Heart right ventricle (tissue), 16 donors: ENCODE measurements at regions not wholly inside any gene's neighbourhood (a gene's known extent, or its start where the extent isn't known, plus 50 kb on each side); places are given as distances from the start of the nearest gene placed in this dataset.

Source experiments
- ATAC-seq, 8 donors: fragments of 200-7000 bp; cut with Tn5 transposase; one replicate each; pipeline ENCODE4 v1.9.1; 2020; ENCODE audit warnings: mild to moderate bottlenecking in 8 of 8, moderate library complexity in 8 of 8, moderate number of reproducible peaks in 1 of 8
- DNase-seq, 2 donors: peaks; one replicate each; pipeline ENCODE4 v3.0.0-alpha.2; 2020
- H3K27ac ChIP-seq, 10 donors: fragments of 200-600 bp; sonication (generic) in 2 of 10; one replicate each; pipeline versions ENCODE4 v1.5.0 to v1.8.0; 2020 to 2022; ENCODE audit warnings: mild to moderate bottlenecking in 3 of 10
- H3K27me3 ChIP-seq, 7 donors: fragments of 200-600 bp; one replicate each; pipeline ENCODE4 v1.8.0; 2021 to 2022; ENCODE audit warnings: mild to moderate bottlenecking in 2 of 7
- H3K36me3 ChIP-seq, 9 donors: fragments of 200-600 bp; sonication (generic) in 1 of 9; one replicate each; pipeline versions ENCODE4 v1.5.0 to v1.8.0; 2020 to 2022; ENCODE audit warnings: mild to moderate bottlenecking in 2 of 9
- H3K4me1 ChIP-seq, 9 donors: fragments of 200-600 bp; sonication (generic) in 1 of 9; one replicate each; pipeline versions ENCODE4 v1.5.0 to v1.8.0; 2020 to 2022; ENCODE audit warnings: mild to moderate bottlenecking in 4 of 9
- H3K4me3 ChIP-seq, 10 donors: fragments of 200-600 bp; sonication (generic) in 2 of 10; one replicate each; pipeline versions ENCODE4 v1.5.0 to v1.8.0; 2020 to 2022; ENCODE audit warnings: mild to moderate bottlenecking in 7 of 10, moderate library complexity in 2 of 10
- H3K9me3 ChIP-seq, 11 donors: fragments of 200-600 bp in 10 of 11; sonication (generic) in 2 of 11; one replicate each; pipeline versions ENCODE4 v1.5.0 to v1.8.0; 2013 to 2022; ENCODE audit warnings: mild to moderate bottlenecking in 2 of 11, control low read depth in 1 of 11, moderate library complexity in 1 of 11
- WGBS, 2 donors: extraction: QIAGEN DNeasy Blood & Tissue Kit; methylation state at CpG; one replicate each; pipeline ENCODE4 v1.1.7; 2013; ENCODE audit warnings: inconsistent platforms in 1 of 2; 5-methylcytosine and 5-hydroxymethylcytosine counted together
- intact Hi-C, 10 donors: fragments of 100-400 bp; cut with DNase I; formaldehyde crosslinking; loops; one replicate each; pipeline versions ENCODE4 v1.11.1 to v1.14.2; 2022
- TF ChIP-seq, protein P1 (sequence below), 9 donors: fragments of 200-600 bp; sonication (generic) in 2 of 9; IDR thresholded peaks; one replicate each; pipeline versions ENCODE4 v1.5.0 to v1.8.0; 2021 to 2022; ENCODE audit warnings: antibody characterized with exemption in 9 of 9, mild to moderate bottlenecking in 5 of 9, moderate library complexity in 1 of 9
- donor health status: Arrhythmogenic right ventricular cardiomyopathy.
- donor health status: ischemic (EF 13 %, LVEDD 7.1; RV severe dilation, severe dysfunction).
- donor health status: healthy with polysubstance abuse.
- donor health status: DM: no; HTN: yes; CAD: no.
- donor health status: DM: no; HTN: no; CAD: no.
- donor health status: ischemic (EF 25% LVEDD 6.9; RV normal size, moderate dysfunction).
- donor health status: ischemic (EF 25% LVEDD 5.7; RV mildly dilated, moderate dysfunction).
- donor health status: healthy.
- donor health status: DM: yes; HTN: yes; CAD: no.
- donor health status: Ischemic cardiomyopathy.
- donor health status: ischemic (EF 35%, LVEDD 5.7; RV mildly dilated, moderate dysfunction).
- donor health status: nonischemic (EF 11% LVEDD 7.7; RV severe dilation, severe dysfunction).
- donor health status: DM: yes; HTN: yes; CAD: no.
- donor health status: PGD.
- donor health status: ischemic (EF 29% LVEDD 5.4; RV normal size, mild dysfunction).
- donor health status: nonischemic (EF 23%, LVEDD 6.1; RV moderate dilation, normal function).

- intact Hi-C loops, result loop anchor here in 1 of 10 donors (10.0 kb wide), 1 partner anchor 334 kb away; the partner anchor contains the start of genes HSF2BP and RRP1B
- TF ChIP-seq, protein P1, sequence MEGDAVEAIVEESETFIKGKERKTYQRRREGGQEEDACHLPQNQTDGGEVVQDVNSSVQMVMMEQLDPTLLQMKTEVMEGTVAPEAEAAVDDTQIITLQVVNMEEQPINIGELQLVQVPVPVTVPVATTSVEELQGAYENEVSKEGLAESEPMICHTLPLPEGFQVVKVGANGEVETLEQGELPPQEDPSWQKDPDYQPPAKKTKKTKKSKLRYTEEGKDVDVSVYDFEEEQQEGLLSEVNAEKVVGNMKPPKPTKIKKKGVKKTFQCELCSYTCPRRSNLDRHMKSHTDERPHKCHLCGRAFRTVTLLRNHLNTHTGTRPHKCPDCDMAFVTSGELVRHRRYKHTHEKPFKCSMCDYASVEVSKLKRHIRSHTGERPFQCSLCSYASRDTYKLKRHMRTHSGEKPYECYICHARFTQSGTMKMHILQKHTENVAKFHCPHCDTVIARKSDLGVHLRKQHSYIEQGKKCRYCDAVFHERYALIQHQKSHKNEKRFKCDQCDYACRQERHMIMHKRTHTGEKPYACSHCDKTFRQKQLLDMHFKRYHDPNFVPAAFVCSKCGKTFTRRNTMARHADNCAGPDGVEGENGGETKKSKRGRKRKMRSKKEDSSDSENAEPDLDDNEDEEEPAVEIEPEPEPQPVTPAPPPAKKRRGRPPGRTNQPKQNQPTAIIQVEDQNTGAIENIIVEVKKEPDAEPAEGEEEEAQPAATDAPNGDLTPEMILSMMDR (IDR thresholded peaks at IDR 0.05), result no peak
- ATAC-seq (no peak), DNase-seq (no peak)
- peaks cover 0 to 5% (median 0%) of the 10 kb centered on the region in 7 donors for H3K27me3 ChIP-seq
- no peaks in the 10 kb centered on the region for H3K36me3 ChIP-seq
- peak overlapping the region in 1 of 10 donors; percentile 75 for H3K27ac ChIP-seq
- 88 to 98% methylated on average over 5 of the region's 5 CpGs for WGBS, 2 donors
- peaks cover 0 to 20% (median 4%) of the 10 kb centered on the region in 11 donors for H3K9me3 ChIP-seq
- no peak overlapping the region for H3K4me3 ChIP-seq
- H3K4me1 ChIP-seq, result peaks cover 0 to 26% (median 9%) of the 10 kb centered on the region in 9 donors
Measured at GRCh38 chr21:43321111-43321510, 105.8 kb downstream of the SIK1 start.

DNA sequence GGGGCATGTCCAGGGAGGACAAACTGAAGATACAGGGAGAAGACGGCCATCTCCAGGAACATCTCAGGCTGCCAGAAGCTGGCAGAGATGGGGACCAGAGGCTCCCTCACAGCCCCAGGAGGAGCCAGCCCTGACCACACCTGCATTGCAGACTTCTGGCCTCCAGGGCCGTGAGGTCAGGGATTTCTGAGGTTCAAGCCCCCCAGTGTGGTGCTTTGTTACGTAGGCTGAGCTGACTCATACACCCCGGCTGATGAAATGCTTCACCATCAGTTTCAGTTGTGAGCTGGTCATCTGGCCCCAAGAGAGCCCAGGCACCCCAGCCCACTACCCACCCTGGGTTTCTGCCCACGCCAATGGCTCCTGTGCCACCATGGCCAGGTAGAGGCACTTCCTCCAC, 106.4 kb downstream of the SIK1 start:
- ATAC-seq (no peak), DNase-seq (no peak)
- Histone ChIP-seq H3K27me3 (peaks cover 0 to 7% (median 2%) of the 10 kb centered on the region in 7 donors), H3K36me3 (no peaks in the 10 kb centered on the region), H3K4me1 (peaks cover 0 to 26% (median 9%) of the 10 kb centered on the region in 9 donors), H3K4me3 (no peak overlapping the region), H3K27ac (peak overlapping the region in 2 of 10 donors; percentile 47 to 75), H3K9me3 (peaks cover 0 to 20% (median 4%) of the 10 kb centered on the region in 11 donors)
- 96 to 99% methylated on average over 5 of the region's 5 CpGs for WGBS, 2 donors
- intact Hi-C loops, result loop anchor here in 1 of 10 donors (10.0 kb wide), 1 partner anchor 334 kb away; the partner anchor contains the start of genes HSF2BP and RRP1B
- TF ChIP-seq, protein P1 (IDR thresholded peaks at IDR 0.05), result no peak

DNA sequence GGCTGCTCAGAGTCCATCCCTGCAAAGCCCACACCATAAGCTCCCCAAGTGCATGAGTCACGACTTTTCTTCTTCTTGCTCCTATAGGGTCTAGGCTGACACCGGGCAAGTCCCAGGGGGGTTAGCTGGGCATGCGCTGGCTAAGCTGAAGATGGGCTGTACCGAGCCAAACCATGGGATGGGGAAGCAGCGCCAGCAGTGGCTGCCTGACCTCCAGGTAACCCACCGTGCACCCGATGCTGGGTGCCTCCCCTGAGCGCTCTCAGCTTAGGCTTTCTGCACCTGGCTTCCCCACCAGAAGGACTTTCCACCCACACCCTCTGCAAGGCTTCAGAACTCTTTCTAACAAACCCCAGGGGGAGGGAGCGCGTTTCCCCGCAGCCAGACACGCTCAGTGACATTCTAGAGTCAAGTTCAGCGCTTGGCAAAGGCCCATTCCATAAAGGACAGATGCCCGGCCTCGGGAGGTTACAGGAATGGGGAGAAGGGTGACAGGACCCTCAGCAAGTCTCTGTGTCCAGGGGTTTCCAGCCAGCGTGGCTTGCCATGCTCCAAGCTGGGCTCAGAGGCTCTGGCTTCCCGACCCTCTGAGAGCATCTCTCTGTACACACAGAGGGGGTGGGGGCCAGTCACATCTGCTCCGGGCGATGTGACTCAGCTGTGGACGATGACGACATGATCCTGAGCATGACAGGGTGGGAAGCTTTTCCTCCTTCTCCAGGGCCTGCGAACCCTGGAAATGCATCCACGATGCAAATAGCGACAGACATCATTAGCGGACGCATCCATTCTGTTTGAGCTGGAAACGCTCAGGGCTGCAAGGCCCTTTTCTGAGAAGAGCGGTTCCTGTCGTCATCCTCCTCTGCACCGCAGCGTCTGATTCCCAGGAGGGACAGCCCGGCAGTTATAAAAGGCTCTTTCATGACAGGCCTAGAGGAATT, 107.8 kb downstream of the SIK1 start:
- peak; percentile 19 to 75 for DNase-seq
- Histone ChIP-seq H3K4me3 (no peak overlapping the region), H3K9me3 (peaks cover 0 to 20% (median 4%) of the 10 kb centered on the region in 11 donors), H3K4me1 (peaks cover 0 to 26% (median 9%) of the 10 kb centered on the region in 9 donors), H3K27ac (peak overlapping the region in 7 of 10 donors; percentile 36 to 75 (median 46)), H3K27me3 (peaks cover 0 to 9% (median 5%) of the 10 kb centered on the region in 7 donors), H3K36me3 (no peaks in the 10 kb centered on the region)
- intact Hi-C loops, result loop anchor here in 2 of 10 donors (2.0 to 10.0 kb wide), 2 partner anchors 38 to 326 kb away; no protein-coding TSS in a partner anchor
- WGBS, 2 donors, result 47 to 59% methylated on average over 32 of the region's 32 CpGs
- TF ChIP-seq, protein P1 (IDR thresholded peaks at IDR 0.05), result no peak
- ATAC-seq, result peak in 7 of 8 donors; percentile 40 to 74 (median 58)

- no peak for ATAC-seq
- intact Hi-C loops, result loop anchor here in 2 of 10 donors (2.0 to 10.0 kb wide), 2 partner anchors 38 to 326 kb away; no protein-coding TSS in a partner anchor
Measured at GRCh38 chr21:43318368-43318767, 108.6 kb downstream of the SIK1 start.

More at GRCh38 chr21:43318368-43318767, 108.6 kb downstream of the SIK1 start:
- Histone ChIP-seq H3K4me1 (peaks cover 0 to 20% (median 6%) of the 10 kb centered on the region in 9 donors), H3K9me3 (peaks cover 0 to 20% (median 4%) of the 10 kb centered on the region in 11 donors), H3K36me3 (no peaks in the 10 kb centered on the region), H3K4me3 (no peak overlapping the region), H3K27ac (peak overlapping the region in 4 of 10 donors; percentile 42 to 75 (median 66)), H3K27me3 (peaks cover 0 to 9% (median 5%) of the 10 kb centered on the region in 7 donors)
- WGBS, 2 donors, result 43 to 65% methylated on average over 7 of the region's 7 CpGs
- DNase-seq, result no peak
- TF ChIP-seq, protein P1 (IDR thresholded peaks at IDR 0.05), result no peak
